ENCODE measurements at regions not wholly inside any gene's neighbourhood (a gene's known extent, or its start where the extent isn't known, plus 50 kb on each side); places are given as distances from the start of the nearest gene placed in this dataset.

DNA sequence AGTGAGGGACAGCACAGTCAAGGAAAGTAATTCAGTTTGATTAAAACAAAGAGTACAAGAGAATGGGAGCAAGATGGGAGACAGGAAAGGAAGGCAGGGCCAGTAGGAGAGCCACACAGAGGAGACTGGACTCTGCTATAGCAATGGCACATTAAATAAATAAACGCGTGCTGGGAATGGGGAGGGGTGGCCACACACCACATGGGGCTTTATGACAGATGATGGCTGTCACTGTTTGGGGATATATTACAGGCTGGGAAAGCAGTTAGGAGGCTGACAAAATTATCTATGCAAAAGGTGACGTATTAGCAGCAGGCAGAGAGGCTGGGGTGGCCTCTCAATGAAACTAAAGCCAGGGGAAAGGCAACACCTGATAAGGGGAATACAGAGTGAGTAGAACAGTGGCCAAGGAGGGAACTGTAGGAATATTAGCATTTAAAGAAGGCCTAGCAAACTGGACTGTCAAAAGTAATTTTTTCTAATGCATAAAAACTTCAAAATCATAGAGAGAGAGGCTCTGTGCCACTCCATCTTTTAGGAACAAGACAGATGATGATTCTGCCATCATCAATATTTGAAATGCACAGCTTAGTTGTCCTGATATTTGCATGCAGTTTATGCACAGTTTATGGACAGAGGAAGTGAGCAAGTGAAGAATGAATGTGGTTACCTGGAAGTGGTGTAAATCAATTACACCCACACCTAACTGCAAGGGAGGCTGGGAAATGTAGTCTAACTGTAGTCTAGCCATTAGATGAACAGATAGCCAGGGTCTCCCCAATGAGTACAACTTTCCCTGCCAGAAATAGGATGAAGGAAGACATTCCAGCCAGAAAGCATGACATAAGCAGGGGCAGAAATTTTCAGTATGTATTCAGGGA, 346.5 kb downstream of the FOXO1 start:
- H3K4me1 ChIP-seq (ENCODE audit: control insufficient read depth, low read length) = peaks cover 27% of the 10 kb centered on the region
- no peak for TF ChIP-seq EZH2phosphoT487 (IDR thresholded peaks at IDR 0.05; ENCODE audit: borderline replicate concordance, low read length)
- TF ChIP-seq, protein P1, sequence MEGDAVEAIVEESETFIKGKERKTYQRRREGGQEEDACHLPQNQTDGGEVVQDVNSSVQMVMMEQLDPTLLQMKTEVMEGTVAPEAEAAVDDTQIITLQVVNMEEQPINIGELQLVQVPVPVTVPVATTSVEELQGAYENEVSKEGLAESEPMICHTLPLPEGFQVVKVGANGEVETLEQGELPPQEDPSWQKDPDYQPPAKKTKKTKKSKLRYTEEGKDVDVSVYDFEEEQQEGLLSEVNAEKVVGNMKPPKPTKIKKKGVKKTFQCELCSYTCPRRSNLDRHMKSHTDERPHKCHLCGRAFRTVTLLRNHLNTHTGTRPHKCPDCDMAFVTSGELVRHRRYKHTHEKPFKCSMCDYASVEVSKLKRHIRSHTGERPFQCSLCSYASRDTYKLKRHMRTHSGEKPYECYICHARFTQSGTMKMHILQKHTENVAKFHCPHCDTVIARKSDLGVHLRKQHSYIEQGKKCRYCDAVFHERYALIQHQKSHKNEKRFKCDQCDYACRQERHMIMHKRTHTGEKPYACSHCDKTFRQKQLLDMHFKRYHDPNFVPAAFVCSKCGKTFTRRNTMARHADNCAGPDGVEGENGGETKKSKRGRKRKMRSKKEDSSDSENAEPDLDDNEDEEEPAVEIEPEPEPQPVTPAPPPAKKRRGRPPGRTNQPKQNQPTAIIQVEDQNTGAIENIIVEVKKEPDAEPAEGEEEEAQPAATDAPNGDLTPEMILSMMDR (IDR thresholded peaks at IDR 0.05; ENCODE audit: low read depth, low read length, poor library complexity, severe bottlenecking) = no peak
- H3K79me2 ChIP-seq (ENCODE audit: control insufficient read depth, low read length) = no peaks in the 10 kb centered on the region
- H3K4me2 ChIP-seq (ENCODE audit: low read length) = no peak overlapping the region
- H3K9me3 ChIP-seq (ENCODE audit: control insufficient read depth, insufficient read depth, low read length) = no peaks in the 10 kb centered on the region
- no peaks in the 10 kb centered on the region for H3K9me2 ChIP-seq (replicated peaks; ENCODE audit: control insufficient read depth, low read length)
- H3K36me3 ChIP-seq (ENCODE audit: control insufficient read depth, low read length) = no peaks in the 10 kb centered on the region
- peaks cover 27% of the 10 kb centered on the region for H3K27me3 ChIP-seq (ENCODE audit: control insufficient read depth, low read length)
- no peak overlapping the region for H3K27ac ChIP-seq (ENCODE audit: low read depth, low read length)
- no peaks in the 10 kb centered on the region for H3F3A ChIP-seq (ENCODE audit: control insufficient read depth, insufficient read depth)
- H4K20me1 ChIP-seq (ENCODE audit: control insufficient read depth, insufficient read depth, low read depth, low read length) = no peaks in the 10 kb centered on the region
- H3K4me3 ChIP-seq (ENCODE audit: low read length) = no peak overlapping the region

DNA sequence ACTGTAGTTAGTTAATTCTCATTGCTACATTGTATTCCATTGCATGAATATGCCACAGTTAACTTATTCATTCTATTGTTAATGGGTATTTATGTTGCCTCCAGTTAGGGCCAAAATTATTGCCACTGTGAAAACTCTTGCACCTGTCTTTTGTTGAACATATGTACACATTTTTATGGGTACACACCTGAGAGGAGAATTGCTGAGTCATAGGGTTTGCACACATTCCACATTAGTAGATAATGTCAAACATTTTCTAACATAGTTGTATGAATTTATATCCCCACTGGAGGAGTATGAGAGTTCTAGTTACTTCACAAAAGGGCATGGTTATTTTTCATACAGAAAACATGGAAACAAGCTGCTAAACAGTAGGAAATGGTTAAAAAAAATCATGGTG, 338.4 kb downstream of the FOXO1 start:
- no peaks in the 10 kb centered on the region for H4K20me1 ChIP-seq (ENCODE audit: control insufficient read depth, insufficient read depth, low read depth, low read length)
- 0 out of 2 replicates have a peak, but pooled peaks cover 2% of the 10 kb centered on the region for H3F3A ChIP-seq (ENCODE audit: control insufficient read depth, insufficient read depth)
- no peak for TF ChIP-seq EZH2phosphoT487 (IDR thresholded peaks at IDR 0.05; ENCODE audit: borderline replicate concordance, low read length)
- TF ChIP-seq, protein P1 (IDR thresholded peaks at IDR 0.05; ENCODE audit: low read depth, low read length, poor library complexity, severe bottlenecking) = no peak
- H3K27ac ChIP-seq (ENCODE audit: low read depth, low read length) = no peak overlapping the region
- no peaks in the 10 kb centered on the region for H3K9me3 ChIP-seq (ENCODE audit: control insufficient read depth, insufficient read depth, low read length)
- peaks cover 19% of the 10 kb centered on the region for H3K4me1 ChIP-seq (ENCODE audit: control insufficient read depth, low read length)
- H3K27me3 ChIP-seq (ENCODE audit: control insufficient read depth, low read length) = no peaks in the 10 kb centered on the region
- H3K9me2 ChIP-seq (replicated peaks; ENCODE audit: control insufficient read depth, low read length) = no peaks in the 10 kb centered on the region
- H3K4me2 ChIP-seq (ENCODE audit: low read length) = no peak overlapping the region
- H3K4me3 ChIP-seq (ENCODE audit: low read length) = no peak overlapping the region
- H3K79me2 ChIP-seq (ENCODE audit: control insufficient read depth, low read length) = no peaks in the 10 kb centered on the region
- no peaks in the 10 kb centered on the region for H3K36me3 ChIP-seq (ENCODE audit: control insufficient read depth, low read length)

DNA sequence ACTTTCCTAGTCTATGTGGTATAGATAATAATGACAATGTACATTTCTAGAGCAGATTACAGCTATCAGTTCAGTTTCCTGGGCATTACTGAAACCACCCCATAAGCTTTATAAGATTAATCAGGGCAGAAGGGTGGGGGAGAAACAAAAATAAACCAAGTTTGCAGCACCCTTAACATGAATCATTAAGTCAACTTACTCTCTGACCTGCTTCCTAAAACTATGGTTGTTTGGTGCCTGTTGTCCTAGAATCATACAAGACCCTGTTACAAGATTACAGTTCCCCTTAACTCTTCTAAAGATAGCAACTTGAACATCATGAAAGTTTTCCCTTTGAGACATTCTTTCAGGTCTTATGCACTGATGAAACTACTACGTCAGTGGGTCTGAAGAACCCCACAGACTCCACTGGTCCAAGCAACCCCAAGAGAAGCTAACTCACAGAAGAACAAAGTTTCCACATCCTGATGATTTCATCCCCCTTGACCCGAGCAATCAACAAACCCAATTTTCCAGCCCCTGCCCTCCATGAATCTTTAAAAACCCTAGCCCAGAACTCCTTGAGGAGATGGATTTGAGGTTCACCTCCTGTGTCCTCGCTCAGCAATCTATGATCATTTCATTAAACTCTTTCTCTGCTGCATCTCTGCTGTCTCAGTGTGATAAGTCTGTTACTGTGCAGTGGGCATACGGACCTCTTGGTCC, 336.5 kb downstream of the FOXO1 start:
- H3K4me1 ChIP-seq (ENCODE audit: control insufficient read depth, low read length) = peaks cover 19% of the 10 kb centered on the region

More for the DNA sequence above, 336.5 kb downstream of the FOXO1 start:
- Histone ChIP-seq H3K4me2 (ENCODE audit: low read length) (no peak overlapping the region), H3K4me3 (ENCODE audit: low read length) (no peak overlapping the region), H3F3A (ENCODE audit: control insufficient read depth, insufficient read depth) (0 out of 2 replicates have a peak, but pooled peaks cover 2% of the 10 kb centered on the region), H4K20me1 (ENCODE audit: control insufficient read depth, insufficient read depth, low read depth, low read length) (no peaks in the 10 kb centered on the region), H3K36me3 (ENCODE audit: control insufficient read depth, low read length) (no peaks in the 10 kb centered on the region), H3K79me2 (ENCODE audit: control insufficient read depth, low read length) (no peaks in the 10 kb centered on the region), H3K27me3 (ENCODE audit: control insufficient read depth, low read length) (no peaks in the 10 kb centered on the region), H3K27ac (ENCODE audit: low read depth, low read length) (no peak overlapping the region), H3K9me2 (replicated peaks; ENCODE audit: control insufficient read depth, low read length) (no peaks in the 10 kb centered on the region), H3K9me3 (ENCODE audit: control insufficient read depth, insufficient read depth, low read length) (no peaks in the 10 kb centered on the region)
- TF ChIP-seq, protein P1 (IDR thresholded peaks at IDR 0.05; ENCODE audit: low read depth, low read length, poor library complexity, severe bottlenecking) = no peak
- no peak for TF ChIP-seq EZH2phosphoT487 (IDR thresholded peaks at IDR 0.05; ENCODE audit: borderline replicate concordance, low read length)
